HCT116 (cell line): ENCODE measurements at regions not wholly inside any gene's neighbourhood (a gene's known extent, or its start where the extent isn't known, plus 50 kb on each side); places are given as distances from the start of the nearest gene placed in this dataset.

Experiments used
- ATAC-seq: fragments of 200-7000 bp; cut with Tn5 transposase; 2 replicates; pipeline ENCODE4 v1.9.1; 2020; ENCODE audit warnings: mild to moderate bottlenecking, moderate library complexity
- BruUV-seq: library from RNA; stranded (reverse); fragments of 400-500 nt; replicated peaks from 2 replicates; lab custom pipeline; 2021; lab: Mats Ljungman, UMichigan
- CTCF ChIA-PET: fragments of 300-600 bp; sonication (Branson Sonifier 250); formaldehyde crosslinking; loops from one replicate; lab custom pipeline; 2021; ENCODE audit warnings: antibody characterized with exemption; lab: Charles Lee
- POLR2A ChIA-PET: fragments of 300-600, 350-600 bp; sonication (Branson Sonifier 250); formaldehyde crosslinking; loops from one replicate; lab custom pipeline; 2021; ENCODE audit warnings: antibody characterized with exemption; lab: Charles Lee
- RAD21 ChIA-PET, 2 experiments: fragments of 300-600 bp; sonication (Branson Sonifier 250); formaldehyde crosslinking; loops; one replicate each; lab custom pipeline; 2023; ENCODE audit warnings: low total read pairs in 2 of 2; ENCODE audit not compliant: uncharacterized antibody in 2 of 2, unreplicated experiment in 2 of 2, low non-redundant PET in 1 of 2; lab: Charles Lee
- DNase-seq: peaks from one replicate; pipeline ENCODE4 v3.0.0-alpha.2; 2010; ENCODE audit warnings: low read depth, low spot score
- H2AFZ ChIP-seq: fragments of 200-600 bp; shearing (Covaris generic), sonication (generic); 2 replicates; pipeline ENCODE4 v1.6.1; 2017; ENCODE audit warnings: low read depth, mixed run types, mixed read lengths, antibody characterized with exemption, low read length; ENCODE audit not compliant: poor library complexity, severe bottlenecking
- H3K27ac ChIP-seq: 2 replicates; pipeline ENCODE4 v1.5.1; 2012; ENCODE audit warnings: low read depth, low read length
- H3K27me3 ChIP-seq: fragments of 200-600 bp; sonication (generic); 2 replicates; pipeline ENCODE4 v1.6.1; 2016; ENCODE audit warnings: mixed run types, low read length, mixed read lengths; ENCODE audit not compliant: insufficient read depth
- H3K36me3 ChIP-seq, 2 experiments: fragments of 200-500 bp in 1 of 2; fragments of 200-600 bp in 1 of 2; sonication (Bioruptor generic) in 1 of 2; sonication (generic) in 1 of 2; 2 replicates each; pipeline versions ENCODE4 v1.5.1 to v1.6.1; 2014 to 2016; ENCODE audit warnings: low read length in 2 of 2, inconsistent platforms in 1 of 2, mixed read lengths in 1 of 2, mixed run types in 1 of 2; ENCODE audit not compliant: insufficient read depth in 2 of 2, control insufficient read depth in 1 of 2
- H3K4me1 ChIP-seq, 2 experiments: fragments of 200-600 bp in 1 of 2; sonication (generic) in 1 of 2; 2 replicates each; pipeline versions ENCODE4 v1.5.1 to v1.6.1; 2012 to 2017; ENCODE audit warnings: low read length in 2 of 2, inconsistent platforms in 1 of 2, mild to moderate bottlenecking in 1 of 2, mixed read lengths in 1 of 2, mixed run types in 1 of 2, moderate library complexity in 1 of 2; ENCODE audit not compliant: insufficient read depth in 2 of 2, control insufficient read depth in 1 of 2
- H3K4me2 ChIP-seq: fragments of 200-600 bp; sonication (generic); 2 replicates; pipeline ENCODE4 v1.6.1; 2017; ENCODE audit warnings: mixed run types, low read length, mixed read lengths
- H3K4me3 ChIP-seq, 2 experiments: fragments of 200-600 bp in 1 of 2; sonication (generic) in 1 of 2; replicated peaks in 1 of 2; 2 replicates each; pipeline ENCODE4 v1.5.1; 2011 to 2016; ENCODE audit warnings: low read length in 2 of 2, control low read depth in 1 of 2, low read depth in 1 of 2, mild to moderate bottlenecking in 1 of 2, mixed read lengths in 1 of 2, mixed run types in 1 of 2
- H3K79me2 ChIP-seq: fragments of 200-600 bp; sonication (generic); 2 replicates; pipeline ENCODE4 v1.6.1; 2017; ENCODE audit warnings: mild to moderate bottlenecking, mixed run types, low read length, moderate library complexity, mixed read lengths; ENCODE audit not compliant: insufficient read depth
- H3K9ac ChIP-seq: fragments of 200-600 bp; sonication (generic); 2 replicates; pipeline ENCODE4 v1.6.1; 2016; ENCODE audit warnings: low read length, mixed read lengths
- H3K9me2 ChIP-seq: fragments of 200-600 bp; sonication (generic), shearing (Covaris generic); 2 replicates; pipeline ENCODE4 v1.6.1; 2017; ENCODE audit warnings: mixed run types, mild to moderate bottlenecking, moderate library complexity; ENCODE audit not compliant: insufficient read depth
- H3K9me3 ChIP-seq, 2 experiments: fragments of 200-500 bp in 1 of 2; fragments of 200-600 bp in 1 of 2; sonication (Bioruptor generic) in 1 of 2; sonication (generic) in 1 of 2; 2 replicates each; pipeline ENCODE4 v1.6.1; 2014 to 2017; ENCODE audit warnings: low read length in 2 of 2, mixed read lengths in 2 of 2, inconsistent platforms in 1 of 2, low read depth in 1 of 2, mild to moderate bottlenecking in 1 of 2, mixed run types in 1 of 2, moderate library complexity in 1 of 2; ENCODE audit not compliant: control insufficient read depth in 1 of 2, insufficient read depth in 1 of 2
- H4K20me1 ChIP-seq: fragments of 200-600 bp; sonication (generic), shearing (Covaris generic); 2 replicates; pipeline ENCODE4 v1.6.1; 2017; ENCODE audit warnings: mixed run types, mild to moderate bottlenecking, moderate library complexity; ENCODE audit not compliant: insufficient read depth
- ATF3 ChIP-seq: IDR thresholded peaks from 2 replicates; pipeline ENCODE4 v1.6.1; 2012
- CBX3 ChIP-seq: IDR thresholded peaks from 2 replicates; pipeline ENCODE4 v1.6.1; 2012; ENCODE audit warnings: low read depth
- CTCF ChIP-seq, 3 experiments: fragments of 200-600 bp in 1 of 3; sonication (generic) in 1 of 3; IDR thresholded peaks in 2 of 3; conservative IDR thresholded peaks in 1 of 3; 2 replicates each; pipeline ENCODE4 v1.5.1; 2012 to 2017; ENCODE audit warnings: low read depth in 2 of 3, low read length in 2 of 3, antibody characterized with exemption in 1 of 3, borderline replicate concordance in 1 of 3, control low read depth in 1 of 3, mild to moderate bottlenecking in 1 of 3, mixed read lengths in 1 of 3, mixed run types in 1 of 3, moderate library complexity in 1 of 3; ENCODE audit not compliant: insufficient read depth in 1 of 3
- EGR1 ChIP-seq: IDR thresholded peaks from 2 replicates; pipeline ENCODE4 v1.6.1; 2012; ENCODE audit warnings: low read depth
- ELF1 ChIP-seq: IDR thresholded peaks from 2 replicates; pipeline ENCODE4 v1.6.1; 2012; ENCODE audit warnings: low read depth, borderline replicate concordance
- EZH2phosphoT487 ChIP-seq: fragments of 200-600 bp; IDR thresholded peaks from 2 replicates; pipeline ENCODE4 v1.6.1; 2018; ENCODE audit warnings: antibody characterized with exemption, borderline replicate concordance
- FOSL1 ChIP-seq: IDR thresholded peaks from 2 replicates; pipeline ENCODE4 v1.6.1; 2012; ENCODE audit warnings: low read depth
- JUND ChIP-seq: IDR thresholded peaks from 2 replicates; pipeline ENCODE4 v1.6.1; 2012
- POLR2A ChIP-seq: IDR thresholded peaks from 2 replicates; pipeline ENCODE4 v1.7.0; 2011; ENCODE audit warnings: borderline replicate concordance; ENCODE audit not compliant: insufficient read depth, insufficient read length; ENCODE audit errors: extremely low read depth
- POLR2AphosphoS5 ChIP-seq: IDR thresholded peaks from 2 replicates; pipeline ENCODE4 v1.6.1; 2011; ENCODE audit warnings: mild to moderate bottlenecking, low read depth, low read length, moderate library complexity
- REST ChIP-seq: IDR thresholded peaks from 2 replicates; pipeline ENCODE4 v1.6.1; 2012; ENCODE audit warnings: low read depth
- SP1 ChIP-seq: IDR thresholded peaks from 2 replicates; pipeline ENCODE4 v1.6.1; 2012; ENCODE audit warnings: low read depth
- SRF ChIP-seq: IDR thresholded peaks from 2 replicates; pipeline ENCODE4 v1.6.1; 2012; ENCODE audit warnings: low read depth
- TCF7L2 ChIP-seq: IDR thresholded peaks from 2 replicates; pipeline ENCODE4 v1.7.0; 2011; ENCODE audit warnings: borderline replicate concordance, inconsistent platforms; ENCODE audit not compliant: insufficient read depth, insufficient read length; ENCODE audit errors: extremely low read depth
- YY1 ChIP-seq: IDR thresholded peaks from 2 replicates; pipeline ENCODE4 v1.6.1; 2011; ENCODE audit warnings: low read length, low read depth, moderate library complexity, mild to moderate bottlenecking; ENCODE audit not compliant: insufficient replicate concordance; ENCODE audit errors: extremely low read depth
- ZBTB33 ChIP-seq: IDR thresholded peaks from 2 replicates; pipeline ENCODE4 v1.6.1; 2011; ENCODE audit warnings: mild to moderate bottlenecking, low read length, moderate library complexity; ENCODE audit not compliant: insufficient replicate concordance; ENCODE audit errors: extremely low read depth
- ZFX ChIP-seq: fragments of 450-650 bp; IDR thresholded peaks from 2 replicates; pipeline ENCODE4 v1.6.1; 2017
- ZNF274 ChIP-seq: fragments of 200-500 bp; sonication (Bioruptor generic); IDR thresholded peaks from 2 replicates; pipeline ENCODE4 v1.6.1; 2014; ENCODE audit warnings: mild to moderate bottlenecking, low read depth, low read length, inconsistent platforms
- intact Hi-C: fragments of 100-400 bp; cut with micrococcal nuclease; formaldehyde crosslinking; loops from 2 replicates; pipeline ENCODE4 v1.10.0; 2022

- Histone ChIP-seq H3K36me3 (no peaks in the 10 kb centered on the region), H3K9me3 (no peaks in the 10 kb centered on the region), H3K27me3 (no peaks in the 10 kb centered on the region), H3K4me3 (no peak overlapping the region), H3K9me2 (no peaks in the 10 kb centered on the region), H3K79me2 (no peaks in the 10 kb centered on the region)
- no peak for DNase-seq
- intact Hi-C loops: no loop called here
- POLR2A ChIA-PET: no interaction called here
- no peak for ATAC-seq
- BruUV-seq: no TSS peak
- no peak for TF ChIP-seq YY1
- TF ChIP-seq POLR2AphosphoS5: no peak
- TF ChIP-seq ELF1: no peak
- no peak for TF ChIP-seq ZBTB33
- TF ChIP-seq ZFX: no peak
- TF ChIP-seq EGR1: no peak
- no peak for TF ChIP-seq EZH2phosphoT487
- TF ChIP-seq SP1: no peak
- no peak for TF ChIP-seq POLR2A
- TF ChIP-seq ATF3: no peak
- TF ChIP-seq FOSL1: no peak
- no peak for TF ChIP-seq JUND
- TF ChIP-seq CBX3: no peak
- TF ChIP-seq ZNF274: no peak
- TF ChIP-seq REST: no peak
- TF ChIP-seq TCF7L2: no peak
- TF ChIP-seq CTCF (IDR thresholded peaks at IDR 0.05 in 2 of 3, conservative IDR thresholded peaks at IDR 0.05 in 1 of 3; ENCODE audit: borderline replicate concordance in 1 of 3, insufficient read depth in 1 of 3, low read depth in 2 of 3, low read length in 2 of 3): no peak
- TF ChIP-seq SRF: no peak
- TF ChIP-seq, all 23 proteins: peak for 0
- Histone ChIP-seq H2AFZ (no peak overlapping the region), H3K4me1 (no peaks in the 10 kb centered on the region), H3K9ac (no peak overlapping the region), H4K20me1 (no peaks in the 10 kb centered on the region), H3K27ac (no peak overlapping the region), H3K4me2 (no peak overlapping the region)
- RAD21 ChIA-PET: no interaction called here
- CTCF ChIA-PET: no interaction called here
Measured at GRCh38 chr3:170780955-170781354, 89.0 kb downstream of the RPL22L1 start.
